Hematopoietic multipotent progenitor cell treated with erythropoietin and hydrocortisone succinate and interleukin-3 and kit ligand, for 4 days (in vitro differentiated cells): ENCODE measurements at regions not wholly inside any gene's neighbourhood (a gene's known extent, or its start where the extent isn't known, plus 50 kb on each side); places are given as distances from the start of the nearest gene placed in this dataset.
"Not testable (repeated sequence)": the region's sequence is repeated elsewhere in the genome, so short reads cannot be mapped to it uniquely, and the experiment has no call there.

Experiments used
- DNase-seq: peaks from one replicate; pipeline ENCODE4 v3.0.0-alpha.2; 2015

DNA sequence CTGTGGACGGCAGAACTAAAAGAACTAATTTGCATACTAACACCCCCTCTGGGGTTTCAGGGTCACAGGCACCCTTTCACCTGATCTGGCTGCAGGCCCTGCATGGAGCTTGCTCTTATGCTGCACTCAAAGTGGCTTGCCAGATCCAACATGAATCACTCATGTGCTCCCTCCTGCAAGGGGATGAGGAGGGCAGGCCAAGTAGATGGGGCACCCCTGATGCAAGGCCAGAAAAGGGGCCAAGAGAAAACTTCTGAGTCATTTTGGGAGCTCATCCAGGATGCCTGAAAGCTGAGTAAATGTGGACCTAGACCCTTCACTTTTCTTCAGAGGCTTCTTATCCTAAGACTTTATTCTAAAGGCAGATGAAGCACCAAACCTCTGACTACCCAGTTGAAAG lies 558.5 kb upstream of the PTGER4 start:
- no peak for DNase-seq

DNA sequence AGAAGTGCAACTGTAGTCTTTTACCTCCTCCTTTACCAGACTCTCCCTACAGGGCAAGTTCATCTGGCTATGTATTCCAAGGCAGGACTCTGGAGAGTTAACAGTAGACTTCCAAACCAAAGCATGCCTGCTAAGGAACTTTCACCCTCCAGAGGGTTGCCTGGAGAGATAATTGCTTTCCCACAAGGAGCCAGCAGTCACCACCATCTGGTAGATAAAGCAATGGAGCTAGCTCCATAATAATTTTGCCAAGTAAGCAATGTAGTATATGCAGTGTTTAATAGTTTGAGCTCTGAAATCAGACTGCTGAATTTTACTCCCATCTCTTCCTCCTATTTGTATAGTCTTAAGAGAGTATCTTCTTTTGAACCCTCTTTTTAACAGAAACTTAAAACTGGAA lies 566.8 kb upstream of the PTGER4 start:
- DNase-seq, result no peak

DNA sequence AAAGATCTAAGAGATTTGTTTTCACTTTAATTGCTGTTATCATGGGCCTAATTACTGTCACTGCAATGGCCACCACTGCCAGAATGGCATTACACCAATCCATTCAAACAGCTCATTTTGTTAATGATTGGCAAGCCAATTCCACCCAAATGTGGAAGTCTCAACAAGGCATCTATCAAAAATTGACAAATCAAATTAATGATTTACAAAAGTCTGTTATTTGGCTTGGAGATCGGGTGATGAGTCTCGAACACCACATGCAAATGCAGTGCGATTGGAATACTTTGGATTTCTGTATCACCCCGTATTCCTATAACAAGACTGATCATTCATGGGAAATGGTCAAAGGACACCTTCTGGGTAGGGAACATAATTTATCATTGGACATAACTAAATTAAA lies 568.7 kb upstream of the PTGER4 start:
- DNase-seq, result not testable (repeated sequence)

DNA sequence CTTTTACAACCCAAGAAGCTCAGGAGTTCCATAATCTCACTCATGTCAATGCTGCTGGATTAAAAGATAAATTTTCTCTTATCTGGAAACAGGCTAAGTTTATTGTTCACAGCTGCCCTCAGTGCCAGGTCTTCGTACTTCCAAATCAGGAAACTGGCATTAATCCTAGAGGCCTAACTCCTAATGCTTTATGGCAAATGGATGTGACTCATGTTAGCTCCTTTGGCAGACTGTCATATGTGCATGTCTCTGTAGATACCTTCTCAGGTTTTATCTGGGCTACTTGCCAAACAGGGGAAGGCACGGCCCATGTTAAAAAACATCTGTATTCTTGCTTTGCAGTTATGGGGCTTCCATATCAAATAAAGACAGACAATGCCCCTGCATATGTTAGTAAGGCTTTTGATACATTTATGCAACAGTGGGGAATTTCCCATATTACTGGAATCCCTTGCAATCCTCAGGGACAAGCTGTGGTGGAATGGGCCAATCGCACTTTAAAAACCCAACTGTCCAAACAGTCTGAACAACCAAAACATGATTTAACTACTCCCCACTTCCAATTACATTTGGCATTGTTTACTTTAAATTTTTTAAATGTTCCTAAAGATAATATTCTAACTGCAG lies 570.8 kb upstream of the PTGER4 start:
- DNase-seq, result not testable (repeated sequence)

DNA sequence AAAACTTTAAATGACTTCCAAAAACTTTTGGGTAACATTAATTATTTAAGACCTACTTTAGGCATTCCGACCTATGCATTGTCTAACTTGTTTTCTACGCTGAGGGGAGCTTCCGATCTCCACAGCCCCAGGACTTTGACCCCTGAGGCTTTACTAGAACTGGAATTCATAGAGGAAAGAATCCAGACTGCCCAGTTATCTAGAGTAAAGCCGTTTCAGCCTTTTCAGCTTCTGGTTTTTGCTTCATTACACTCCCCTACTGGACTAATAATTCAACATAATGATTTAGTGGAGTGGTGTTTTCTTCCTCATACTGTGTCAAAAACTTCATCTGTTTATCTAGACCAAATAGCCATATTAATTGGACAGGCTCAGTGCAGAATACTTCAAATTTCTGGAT lies 571.9 kb upstream of the PTGER4 start:
- DNase-seq, result not testable (repeated sequence)

DNA sequence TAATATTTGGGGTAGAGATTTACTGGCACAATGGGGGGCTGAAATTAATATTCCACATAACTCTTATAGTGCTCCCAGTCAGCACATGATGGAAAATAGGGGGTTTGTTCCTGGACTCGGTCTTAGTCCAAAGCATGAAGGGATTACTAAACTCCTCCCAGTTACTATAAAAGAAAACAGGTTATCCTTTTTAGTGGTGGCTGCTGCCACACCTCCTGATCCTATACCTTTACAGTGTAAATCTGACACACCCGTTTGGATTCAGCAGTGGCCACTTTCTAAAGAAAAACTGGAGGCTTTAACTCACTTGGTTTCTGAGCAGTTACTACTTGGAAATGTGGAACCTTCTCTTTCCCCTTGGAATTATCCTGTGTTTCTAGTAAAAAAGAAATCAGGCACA lies 572.9 kb upstream of the PTGER4 start:
- no peak for DNase-seq

DNA sequence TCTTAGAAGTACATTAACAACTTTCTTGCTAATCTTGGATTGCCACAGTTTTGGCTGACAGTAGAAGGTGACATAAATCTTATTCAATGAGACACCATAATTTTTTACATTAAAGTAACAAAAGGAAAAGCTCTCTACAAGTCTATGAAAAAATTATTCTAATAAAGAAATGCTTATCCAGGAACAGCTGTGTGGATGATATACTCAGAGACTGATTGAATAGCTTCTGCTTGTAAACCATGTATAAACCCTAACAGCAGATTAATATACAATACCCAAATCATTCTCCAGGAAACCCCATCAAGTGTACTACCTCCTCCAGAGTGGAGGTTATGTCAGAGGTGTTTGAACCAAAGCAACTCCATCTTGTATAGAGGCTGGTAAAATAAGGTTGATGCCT lies 581.4 kb upstream of the PTGER4 start:
- DNase-seq, result no peak

DNA sequence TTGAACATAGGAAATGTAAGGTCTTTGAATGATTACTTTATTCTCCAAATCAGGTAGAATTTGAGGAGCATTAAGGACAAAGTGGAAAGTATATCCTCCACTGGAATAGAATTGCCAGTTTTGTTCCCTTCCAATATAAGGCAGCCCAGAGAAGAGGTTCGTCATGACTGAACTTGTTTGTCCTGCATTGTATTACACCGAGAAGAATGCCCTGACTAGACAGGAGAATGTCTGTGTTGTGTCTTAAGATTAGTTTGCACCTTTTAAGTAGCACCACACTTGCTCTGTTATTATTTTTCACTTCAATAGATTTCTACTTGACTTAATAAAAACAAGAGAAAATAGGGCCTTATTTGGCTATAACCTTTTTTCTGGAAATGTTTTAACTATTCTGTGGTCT lies 586.2 kb upstream of the PTGER4 start:
- DNase-seq, result no peak

DNA sequence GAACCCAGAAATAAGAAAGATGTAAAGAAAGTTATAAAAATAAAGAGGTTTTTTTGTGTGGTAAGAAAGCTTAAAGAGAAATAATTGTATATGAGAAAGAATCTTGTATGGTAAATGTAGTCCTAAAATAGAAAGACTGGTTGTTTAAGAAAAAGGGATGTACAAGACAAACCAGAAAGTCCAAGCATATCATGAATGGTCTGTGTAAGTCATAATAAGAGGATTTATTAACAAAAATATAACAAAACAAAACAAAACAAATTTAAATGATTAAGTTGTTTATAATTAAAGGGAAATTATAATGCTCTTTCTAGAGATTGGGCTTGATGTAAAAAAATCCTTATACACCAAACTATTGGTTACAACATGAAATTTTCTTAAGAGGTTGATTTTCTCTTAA lies 590.4 kb upstream of the PTGER4 start:
- DNase-seq, result peak; percentile 40

DNA sequence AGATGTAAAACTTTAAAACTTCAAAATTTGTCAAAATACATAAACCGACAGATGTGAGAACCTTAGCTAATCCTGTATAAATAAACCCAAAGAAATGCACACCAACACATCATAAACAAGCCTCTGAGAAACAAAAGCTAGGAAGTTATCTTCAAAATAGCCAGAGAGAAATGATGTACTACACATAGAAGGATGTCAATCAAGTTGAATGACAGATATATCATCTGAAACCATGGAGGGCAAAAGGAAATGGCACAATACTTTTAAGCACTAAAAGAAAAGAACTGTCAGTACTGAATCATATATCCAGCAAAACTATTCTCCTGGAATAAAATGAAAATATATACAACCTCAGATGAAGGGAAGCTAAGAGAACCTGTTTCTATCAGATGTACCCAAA lies 595.1 kb upstream of the PTGER4 start:
- DNase-seq, result no peak

DNA sequence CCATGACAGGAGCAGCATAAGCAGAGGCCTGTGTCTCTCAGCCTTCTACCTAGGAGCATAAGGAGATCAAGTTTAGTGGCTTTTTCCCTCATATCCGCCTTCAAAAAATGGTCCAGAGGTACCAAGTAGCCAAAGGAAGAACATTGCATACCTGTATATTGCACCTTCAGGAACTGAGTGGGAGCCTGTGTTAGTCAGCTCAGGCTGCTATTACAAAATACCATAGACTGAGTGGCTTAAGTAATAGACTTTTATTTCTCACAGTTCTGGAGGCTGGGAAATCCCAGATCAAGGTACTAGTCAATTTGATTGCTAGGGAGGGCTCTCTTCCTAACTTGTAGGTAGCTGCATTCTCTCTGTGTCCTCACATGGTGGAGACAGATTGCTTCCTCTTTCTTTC lies 597.4 kb upstream of the PTGER4 start:
- DNase-seq, result peak; percentile 5

DNA sequence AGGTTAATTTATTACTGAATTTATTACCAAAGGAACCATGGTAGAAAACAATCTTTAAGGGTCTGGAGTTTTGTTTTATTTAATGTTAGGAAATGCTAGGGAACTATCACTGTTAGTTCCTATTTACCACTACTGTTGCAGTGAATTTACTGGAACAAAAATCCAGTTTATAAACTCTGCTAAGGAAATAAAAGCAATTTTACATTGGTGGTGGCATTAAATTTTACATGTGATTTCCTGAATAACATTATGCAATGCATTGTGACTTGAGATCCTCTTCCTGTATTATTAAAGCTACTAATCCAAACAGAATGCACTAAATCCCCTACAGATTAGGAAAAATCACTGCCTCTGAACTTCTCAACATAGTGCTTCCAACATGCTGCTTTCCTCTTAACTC lies 599.5 kb upstream of the PTGER4 start:
- no peak for DNase-seq

DNA sequence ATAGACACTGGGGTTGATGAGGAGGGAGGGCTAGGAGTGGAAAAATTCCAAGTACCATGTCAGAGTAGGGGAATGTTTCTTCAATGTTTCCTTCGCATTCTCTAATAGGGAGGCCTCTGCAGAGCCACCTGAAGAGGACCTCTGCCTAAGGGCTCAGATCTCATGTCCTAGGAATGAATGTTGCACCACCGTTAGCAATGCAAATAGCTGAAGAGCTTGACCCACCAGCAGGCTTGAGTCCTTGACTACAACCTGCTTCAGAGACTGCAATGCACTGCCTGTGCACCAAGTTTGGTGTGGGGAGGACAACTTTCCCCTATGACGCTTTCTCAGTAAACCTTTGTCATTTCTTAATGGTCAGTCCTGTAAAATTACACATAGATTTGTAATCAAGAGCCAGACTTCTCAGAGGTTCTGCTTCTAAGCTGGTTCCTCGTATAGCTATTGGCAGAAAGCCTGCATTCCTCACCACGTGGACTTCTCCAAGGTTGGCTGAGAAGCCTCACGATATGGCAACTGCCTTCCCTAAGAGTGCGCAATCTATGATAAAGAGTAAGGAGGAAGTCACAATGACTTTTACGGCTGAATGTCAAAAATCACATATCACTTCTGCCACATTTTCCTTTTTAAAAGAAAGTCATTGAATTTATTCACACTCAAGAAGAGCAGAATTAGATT lies 600.7 kb upstream of the PTGER4 start:
- peak; percentile 53 for DNase-seq

DNA sequence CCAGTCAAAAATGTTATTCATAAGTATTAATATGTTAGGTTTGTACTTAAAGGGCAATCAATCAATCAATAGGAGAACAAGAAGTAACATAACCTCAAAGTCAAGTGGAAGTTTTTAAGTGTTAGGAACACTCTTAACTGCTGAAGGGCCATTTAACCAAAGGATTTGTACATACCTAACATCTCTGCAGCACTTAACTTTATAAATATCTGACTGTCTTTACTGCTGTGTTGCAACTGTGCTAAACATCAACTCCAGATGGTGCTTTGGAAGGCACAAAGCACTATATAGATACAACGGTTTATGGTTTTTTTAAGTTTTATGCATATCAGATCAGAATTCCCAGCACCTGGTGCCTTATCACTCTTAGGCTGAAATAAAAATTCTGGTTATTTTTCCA lies 604.9 kb upstream of the PTGER4 start:
- no peak for DNase-seq

DNA sequence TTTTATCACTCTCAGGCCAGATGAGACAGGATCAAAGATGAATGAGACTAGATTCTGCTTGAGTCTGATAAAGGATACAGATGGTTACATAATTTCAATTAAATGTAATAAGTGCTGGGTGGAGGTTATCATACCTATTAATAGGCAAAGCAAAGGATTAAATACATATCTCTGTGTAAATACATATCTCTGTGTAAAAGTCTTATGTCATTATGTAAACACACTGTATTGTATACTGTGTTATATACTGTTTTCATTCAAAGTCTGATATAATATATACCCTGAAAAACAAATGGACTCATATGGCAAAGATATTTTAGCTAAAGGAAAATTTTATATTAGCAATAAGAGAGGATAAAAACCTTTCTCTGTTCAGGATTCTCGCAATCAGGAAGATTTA lies 605.8 kb upstream of the PTGER4 start:
- no peak for DNase-seq

DNA sequence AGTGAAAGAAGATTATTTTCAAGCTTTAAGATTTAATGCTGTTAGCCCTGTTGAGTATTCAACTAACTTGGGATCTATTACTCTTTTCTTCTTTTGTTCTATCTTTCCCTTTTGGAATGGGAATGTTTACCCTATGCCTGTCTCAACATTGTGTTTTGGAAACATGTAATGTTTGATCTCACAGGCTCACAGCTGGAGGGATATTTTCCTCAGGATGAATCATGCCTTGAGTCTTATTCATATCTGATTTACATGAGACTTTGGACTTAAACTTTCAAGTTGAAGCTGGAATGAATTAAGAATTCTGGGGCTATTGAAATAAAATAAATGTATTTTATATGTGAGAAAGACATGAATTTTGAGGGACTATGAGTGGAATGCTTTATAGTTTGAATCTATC lies 607.8 kb upstream of the PTGER4 start:
- DNase-seq, result no peak

DNA sequence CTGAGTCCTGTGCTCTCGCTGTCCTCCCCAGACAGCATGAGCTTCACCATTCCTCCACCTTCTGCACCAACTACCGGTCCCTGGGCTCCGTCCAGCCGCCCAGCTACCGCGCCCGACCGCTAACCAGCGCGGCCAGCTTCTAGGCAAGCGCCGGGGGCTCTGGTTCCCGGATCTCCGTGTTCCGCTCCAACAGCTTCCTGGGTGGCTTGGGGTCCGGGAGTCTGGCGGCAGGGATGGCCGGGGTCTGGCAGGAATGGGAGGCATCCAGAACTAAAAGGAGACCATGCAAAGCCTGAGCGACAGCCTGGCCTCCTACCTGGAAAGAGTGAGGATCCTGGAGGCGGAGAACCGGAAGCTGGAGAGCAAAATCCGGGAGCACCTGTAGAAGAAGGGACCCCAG lies 613.1 kb upstream of the PTGER4 start:
- DNase-seq, result no peak

DNA sequence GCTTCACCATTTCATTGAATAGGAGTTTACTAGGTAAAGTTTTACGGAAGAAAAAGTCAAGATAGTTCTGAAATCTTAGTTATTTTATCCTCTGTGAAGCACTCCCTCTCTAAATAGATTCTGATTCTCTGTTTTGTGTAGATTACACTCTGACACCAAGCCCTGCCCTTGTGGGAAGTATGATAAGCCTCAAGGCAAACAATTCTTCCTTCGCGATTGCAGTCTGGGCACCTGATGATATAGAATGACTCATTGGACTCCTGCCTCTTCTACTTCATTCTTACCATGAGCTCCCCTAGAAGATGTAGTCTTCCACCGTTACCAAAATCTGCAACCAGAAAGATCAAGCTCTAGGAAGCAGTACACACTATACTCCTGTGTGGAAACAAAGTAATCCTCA lies 626.9 kb upstream of the PTGER4 start:
- DNase-seq, result peak; percentile 96

DNA sequence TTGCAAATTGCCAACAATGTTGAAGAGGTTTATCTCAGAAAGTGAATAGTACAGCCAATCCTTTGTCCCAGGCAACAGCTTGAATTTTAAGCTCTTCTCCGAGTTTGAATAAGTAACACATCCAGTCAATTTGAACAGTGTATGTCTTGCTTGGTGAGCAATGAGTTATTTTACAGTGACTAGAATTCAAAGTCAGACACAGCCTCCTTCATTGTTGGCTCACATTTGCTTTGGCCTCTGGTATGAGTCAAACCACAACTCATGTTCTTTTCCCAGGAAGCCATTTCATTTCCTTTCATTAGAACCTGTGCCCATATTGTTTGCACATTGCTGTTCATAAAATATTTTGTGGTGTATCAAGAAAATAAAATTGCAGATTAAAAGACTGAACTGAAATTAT lies 622.0 kb upstream of the DAB2 start:
- DNase-seq, result no peak

DNA sequence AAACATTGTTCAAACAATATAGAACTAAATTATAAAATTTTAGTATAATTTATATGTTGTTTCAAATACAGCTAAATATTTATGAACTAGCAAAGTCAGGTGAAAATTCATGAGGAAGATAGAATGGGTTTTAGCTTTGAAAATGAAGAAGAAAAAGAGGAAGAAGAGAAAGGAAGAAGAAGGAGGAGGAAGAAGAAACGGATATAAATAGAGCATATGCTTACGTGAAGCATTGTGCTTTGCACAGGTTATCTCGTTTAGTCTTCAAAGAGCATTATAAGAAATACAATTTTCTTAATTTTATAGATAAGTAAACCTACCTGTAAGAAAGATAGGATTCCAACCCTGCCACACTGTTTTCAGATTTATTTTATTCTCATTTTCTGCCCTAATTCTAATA lies 620.6 kb upstream of the DAB2 start:
- DNase-seq, result no peak

DNA sequence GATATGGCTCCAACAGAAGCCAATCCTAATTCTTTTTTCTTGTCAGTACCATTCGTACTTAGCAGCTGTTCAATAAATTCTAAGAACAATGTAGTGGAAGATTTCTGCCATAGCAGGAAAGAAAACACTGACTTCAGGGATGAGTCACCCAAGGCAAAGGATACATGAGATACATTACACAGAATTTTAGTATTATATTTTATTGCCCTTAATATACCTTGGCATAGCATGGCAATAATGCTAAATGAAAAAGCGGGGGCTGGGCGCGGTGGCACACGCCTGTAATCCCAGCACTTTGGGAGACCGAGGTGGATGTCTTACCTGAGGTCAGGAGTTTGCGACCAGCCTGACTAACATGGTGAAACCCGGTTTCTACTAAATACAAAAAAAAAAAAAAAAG lies 619.1 kb upstream of the DAB2 start:
- DNase-seq, result no peak

DNA sequence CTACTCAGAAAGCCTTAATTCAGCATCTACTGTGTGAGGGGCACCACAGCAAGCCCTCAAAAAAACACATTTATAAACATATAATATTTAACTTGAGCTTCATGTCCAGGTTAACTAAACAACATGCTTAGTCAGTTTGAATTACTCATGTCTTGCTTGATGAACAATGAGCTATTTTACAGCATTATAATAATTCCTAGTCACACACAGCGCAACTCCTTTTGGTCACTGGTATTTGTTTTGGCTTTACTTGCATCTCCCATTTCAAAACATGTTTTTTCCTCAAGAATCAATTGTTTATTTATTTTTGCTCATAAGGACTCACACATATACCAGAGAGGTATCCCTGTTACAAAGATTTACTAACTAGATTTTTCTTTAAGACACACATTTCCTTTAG lies 616.7 kb upstream of the DAB2 start:
- no peak for DNase-seq

DNA sequence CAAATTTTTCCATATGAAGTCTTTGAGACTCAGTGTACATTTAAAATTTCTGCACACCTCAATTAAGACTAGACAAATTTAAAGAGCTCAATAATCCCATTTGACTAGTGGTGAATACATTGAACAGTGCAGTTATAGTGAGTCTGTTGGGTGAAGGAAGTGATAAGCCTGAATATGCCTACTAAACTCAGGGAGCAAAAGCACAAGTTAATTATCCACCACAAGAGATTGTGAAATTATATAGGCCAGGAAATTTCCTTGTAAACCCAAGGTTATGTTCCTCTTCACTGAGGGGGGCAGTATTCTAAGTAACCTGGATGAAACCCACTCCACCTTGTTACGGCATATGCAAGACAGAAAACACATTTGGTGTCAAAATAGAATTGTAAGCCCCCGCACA lies 612.9 kb upstream of the DAB2 start:
- DNase-seq, result no peak

DNA sequence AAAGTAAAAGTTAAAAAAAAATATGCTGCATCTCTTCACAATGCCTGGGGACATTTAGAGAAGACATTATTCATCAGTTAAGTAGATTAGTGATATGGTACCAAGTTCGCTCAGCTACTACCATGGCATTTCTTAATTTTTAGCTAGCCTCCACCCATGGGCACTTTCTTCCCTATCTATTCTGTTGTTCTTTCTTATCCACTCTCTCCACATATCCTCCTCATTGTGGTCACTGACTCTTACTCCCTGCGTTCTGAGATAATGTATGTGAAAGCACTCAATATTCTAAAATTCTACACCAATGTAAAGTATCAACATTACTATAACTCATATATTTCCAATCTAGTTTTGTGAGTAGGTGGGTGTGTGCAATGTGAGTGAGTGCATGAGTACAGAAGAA lies 609.7 kb upstream of the DAB2 start:
- DNase-seq, result peak; percentile 77

DNA sequence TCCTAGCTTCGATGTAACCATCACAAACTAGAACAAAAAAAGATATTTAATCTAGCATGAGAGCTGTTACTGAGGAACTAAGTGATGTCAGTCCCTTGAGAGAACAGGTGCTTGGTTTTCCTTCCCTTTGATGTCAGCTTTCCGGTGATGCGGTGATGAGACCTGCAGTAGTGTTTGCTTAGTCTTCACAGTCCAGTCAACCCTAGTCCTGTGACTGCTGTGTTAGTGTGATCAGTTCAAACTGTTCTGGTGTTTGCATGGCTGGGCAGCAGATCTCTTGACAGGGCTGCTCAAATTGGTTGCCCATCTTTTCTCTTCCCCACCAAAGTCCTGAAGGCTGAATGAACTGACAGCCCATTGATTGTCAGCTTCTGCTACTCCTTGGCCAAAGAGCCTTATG lies 608.6 kb upstream of the DAB2 start:
- no peak for DNase-seq
